Naive thymus-derived CD4-positive, alpha-beta T cell (primary cell): ENCODE measurements at regions not wholly inside any gene's neighbourhood (a gene's known extent, or its start where the extent isn't known, plus 50 kb on each side); places are given as distances from the start of the nearest gene placed in this dataset.

ENCODE experiments used
- ATAC-seq: fragments of 150-1000 bp; cut with Tn5 transposase; 2 replicates; pipeline ENCODE4 v1.10.0; 2021; ENCODE audit warnings: mild to moderate bottlenecking, moderate library complexity
- CTCF ChIA-PET: fragments of 350-600 bp; sonication (Branson Sonifier 250); formaldehyde crosslinking; loops from one replicate; lab custom pipeline; 2021; ENCODE audit warnings: antibody characterized with exemption; lab: Charles Lee
- POLR2A ChIA-PET: fragments of 350-600 bp; sonication (Branson Sonifier 250); formaldehyde crosslinking; loops from one replicate; lab custom pipeline; 2021; ENCODE audit warnings: antibody characterized with exemption, inconsistent platforms; lab: Charles Lee
- DNase-seq, 9 donors: peaks; one replicate each; pipeline versions ENCODE4 v3.0.0 to v3.0.0-alpha.2; 2020 to 2022; ENCODE audit warnings: mixed read lengths in 1 of 9
- H3K27ac ChIP-seq: one replicate; pipeline ENCODE4 v1.7.0; 2013; ENCODE audit warnings: mild to moderate bottlenecking, low read depth, low read length, moderate library complexity
- H3K27me3 ChIP-seq, 2 donors: one replicate each; pipeline ENCODE4 v1.7.0; 2013; ENCODE audit warnings: low read length in 2 of 2, mild to moderate bottlenecking in 2 of 2, moderate library complexity in 2 of 2; ENCODE audit not compliant: control insufficient read depth in 2 of 2, insufficient read depth in 2 of 2
- H3K36me3 ChIP-seq, 3 experiments: 1 replicate in 2 of 3; 2 replicates in 1 of 3; pipeline ENCODE4 v1.7.0; 2013; ENCODE audit warnings: low read length in 3 of 3, mild to moderate bottlenecking in 3 of 3, moderate library complexity in 1 of 3; ENCODE audit not compliant: insufficient read depth in 3 of 3, control insufficient read depth in 2 of 3
- H3K4me1 ChIP-seq, 2 donors: one replicate each; pipeline ENCODE4 v1.7.0; 2013; ENCODE audit warnings: low read length in 2 of 2, mild to moderate bottlenecking in 2 of 2, moderate library complexity in 1 of 2; ENCODE audit not compliant: control insufficient read depth in 2 of 2, insufficient read depth in 2 of 2
- H3K4me3 ChIP-seq: 2 replicates; pipeline ENCODE4 v1.7.0; 2013; ENCODE audit warnings: mild to moderate bottlenecking, low read length
- H3K9me3 ChIP-seq, 3 experiments: 1 replicate in 2 of 3; 2 replicates in 1 of 3; pipeline ENCODE4 v1.7.0; 2013; ENCODE audit warnings: low read length in 3 of 3; ENCODE audit not compliant: control insufficient read depth in 2 of 3
- H3K27ac Mint-ChIP-seq, 9 donors: one replicate each; pipeline ENCODE4 v1.8.0; 2020 to 2022; ENCODE audit warnings: mixed read lengths in 9 of 9, mild to moderate bottlenecking in 8 of 9, moderate library complexity in 5 of 9, inconsistent platforms in 2 of 9
- H3K27me3 Mint-ChIP-seq, 5 donors: one replicate each; pipeline ENCODE4 v1.8.0; 2021 to 2022; ENCODE audit warnings: mixed read lengths in 5 of 5, mild to moderate bottlenecking in 1 of 5
- H3K36me3 Mint-ChIP-seq, 5 donors: one replicate each; pipeline ENCODE4 v1.8.0; 2020 to 2022; ENCODE audit warnings: mixed read lengths in 5 of 5, mild to moderate bottlenecking in 3 of 5, inconsistent platforms in 1 of 5
- H3K4me1 Mint-ChIP-seq, 7 donors: one replicate each; pipeline ENCODE4 v1.8.0; 2020 to 2022; ENCODE audit warnings: mixed read lengths in 7 of 7, mild to moderate bottlenecking in 3 of 7, inconsistent platforms in 1 of 7
- H3K4me3 Mint-ChIP-seq, 10 donors: one replicate each; pipeline ENCODE4 v1.8.0; 2020 to 2022; ENCODE audit warnings: mild to moderate bottlenecking in 10 of 10, mixed read lengths in 10 of 10, moderate library complexity in 6 of 10, inconsistent platforms in 2 of 10
- H3K9me3 Mint-ChIP-seq, 11 donors: one replicate each; pipeline ENCODE4 v1.8.0; 2020 to 2022; ENCODE audit warnings: mixed read lengths in 11 of 11, mild to moderate bottlenecking in 4 of 11, inconsistent platforms in 1 of 11, moderate library complexity in 1 of 11
- intact Hi-C, 2 donors: fragments of 100-400 bp; cut with micrococcal nuclease; formaldehyde crosslinking; loops; one replicate each; pipeline ENCODE4 v1.15.1; 2023

GRCh38 chr2:206212673-206213513 lies 53.2 kb downstream of the EEF1B2 start:
- CTCF ChIA-PET = no interaction called here
- POLR2A ChIA-PET = interaction anchor here (0.7 kb wide), 1 partner anchor 557 kb away, joined by 3 read pairs; no protein-coding TSS in a partner anchor

GRCh38 chr2:206213514-206213845 lies 53.8 kb downstream of the EEF1B2 start:
- ChIA-PET POLR2A (interaction anchor here (0.7 kb wide), 1 partner anchor 557 kb away, joined by 3 read pairs; no protein-coding TSS in a partner anchor), CTCF (no interaction called here)
- Mint-ChIP-seq H3K9me3 (no peaks in the 10 kb centered on the region), H3K36me3 (no peaks in the 10 kb centered on the region), H3K4me1 (peaks cover 0 to 1% (median 0%) of the 10 kb centered on the region in 7 donors), H3K27me3 (peaks cover 21 to 29% (median 25%) of the 10 kb centered on the region in 5 donors), H3K27ac (no peak overlapping the region), H3K4me3 (no peak overlapping the region)
- intact Hi-C loops = no loop called here
- no peak for ATAC-seq
- Histone ChIP-seq H3K4me3 (no peak overlapping the region), H3K27ac (no peak overlapping the region), H3K27me3 (no peaks in the 10 kb centered on the region), H3K9me3 (no peaks in the 10 kb centered on the region), H3K4me1 (no peaks in the 10 kb centered on the region), H3K36me3 (no peaks in the 10 kb centered on the region)
- DNase-seq = no peak

More at GRCh38 chr2:206212673-206213513, 53.2 kb downstream of the EEF1B2 start:
- Histone ChIP-seq H3K4me3 (no peak overlapping the region), H3K9me3 (no peaks in the 10 kb centered on the region), H3K36me3 (no peaks in the 10 kb centered on the region), H3K27ac (no peak overlapping the region), H3K4me1 (no peaks in the 10 kb centered on the region), H3K27me3 (no peaks in the 10 kb centered on the region)
- DNase-seq = no peak
- no peaks in the 10 kb centered on the region for H3K36me3 Mint-ChIP-seq
- H3K9me3 Mint-ChIP-seq = no peaks in the 10 kb centered on the region
- H3K27ac Mint-ChIP-seq = no peak overlapping the region
- intact Hi-C loops = no loop called here
- no peak overlapping the region for H3K4me3 Mint-ChIP-seq
- H3K27me3 Mint-ChIP-seq = peaks cover 19 to 25% (median 22%) of the 10 kb centered on the region in 5 donors
- ATAC-seq = no peak
- no peaks in the 10 kb centered on the region for H3K4me1 Mint-ChIP-seq

GRCh38 chr2:206217166-206217565 lies 57.3 kb upstream of the ZDBF2 start:
- Histone ChIP-seq H3K4me1 (no peaks in the 10 kb centered on the region), H3K9me3 (peaks cover 0 to 8% (median 0%) of the 10 kb centered on the region in 3 experiments), H3K4me3 (no peak overlapping the region), H3K36me3 (no peaks in the 10 kb centered on the region), H3K27ac (no peak overlapping the region), H3K27me3 (peaks cover 0 to 5% of the 10 kb centered on the region in 2 donors)
- DNase-seq = no peak
- H3K36me3 Mint-ChIP-seq = peaks cover 0 to 7% (median 0%) of the 10 kb centered on the region in 5 donors
- ChIA-PET CTCF (no interaction called here), POLR2A (no interaction called here)
- no peak overlapping the region for H3K27ac Mint-ChIP-seq
- intact Hi-C loops = no loop called here
- no peak overlapping the region for H3K4me3 Mint-ChIP-seq
- peaks cover 3 to 19% (median 9%) of the 10 kb centered on the region in 11 donors for H3K9me3 Mint-ChIP-seq
- H3K27me3 Mint-ChIP-seq = peaks cover 36 to 50% (median 42%) of the 10 kb centered on the region in 5 donors
- no peak for ATAC-seq
- peaks cover 0 to 6% (median 0%) of the 10 kb centered on the region in 7 donors for H3K4me1 Mint-ChIP-seq

GRCh38 chr2:206217743-206218142 lies 56.7 kb upstream of the ZDBF2 start:
- Mint-ChIP-seq H3K27me3 (peaks cover 36 to 49% (median 42%) of the 10 kb centered on the region in 5 donors), H3K9me3 (peaks cover 3 to 20% (median 9%) of the 10 kb centered on the region in 11 donors), H3K36me3 (peaks cover 0 to 7% (median 0%) of the 10 kb centered on the region in 5 donors), H3K4me3 (no peak overlapping the region), H3K27ac (no peak overlapping the region), H3K4me1 (peaks cover 0 to 6% (median 0%) of the 10 kb centered on the region in 7 donors)
- ChIA-PET CTCF (no interaction called here), POLR2A (no interaction called here)
- Histone ChIP-seq H3K27me3 (peaks cover 0 to 5% of the 10 kb centered on the region in 2 donors), H3K4me1 (no peaks in the 10 kb centered on the region), H3K36me3 (no peaks in the 10 kb centered on the region), H3K4me3 (no peak overlapping the region), H3K9me3 (peaks cover 0 to 8% (median 0%) of the 10 kb centered on the region in 3 experiments), H3K27ac (no peak overlapping the region)
- DNase-seq (no peak), ATAC-seq (no peak)
- intact Hi-C loops = no loop called here

- peaks cover 0 to 6% (median 0%) of the 10 kb centered on the region in 7 donors for H3K4me1 Mint-ChIP-seq
- intact Hi-C loops = no loop called here
- DNase-seq (no peak), ATAC-seq (no peak)
- peaks cover 0 to 5% of the 10 kb centered on the region in 2 donors for H3K27me3 ChIP-seq
- H3K4me3 ChIP-seq = no peak overlapping the region
- ChIA-PET POLR2A (no interaction called here), CTCF (no interaction called here)
- peaks cover 34 to 53% (median 42%) of the 10 kb centered on the region in 5 donors for H3K27me3 Mint-ChIP-seq
- no peak overlapping the region for H3K27ac Mint-ChIP-seq
- no peak overlapping the region for H3K27ac ChIP-seq
- H3K4me3 Mint-ChIP-seq = no peak overlapping the region
- H3K9me3 ChIP-seq = peaks cover 0 to 8% (median 0%) of the 10 kb centered on the region in 3 experiments
- H3K36me3 Mint-ChIP-seq = peaks cover 0 to 7% (median 0%) of the 10 kb centered on the region in 5 donors
- no peaks in the 10 kb centered on the region for H3K36me3 ChIP-seq
- peaks cover 3 to 20% (median 9%) of the 10 kb centered on the region in 11 donors for H3K9me3 Mint-ChIP-seq
- H3K4me1 ChIP-seq = no peaks in the 10 kb centered on the region
Measured at GRCh38 chr2:206218156-206218555, 56.3 kb upstream of the ZDBF2 start.

- DNase-seq (no peak), ATAC-seq (no peak)
- no peak overlapping the region for H3K27ac ChIP-seq
- H3K27me3 ChIP-seq = peaks cover 0 to 5% of the 10 kb centered on the region in 2 donors
- Mint-ChIP-seq H3K4me1 (peaks cover 0 to 6% (median 0%) of the 10 kb centered on the region in 7 donors), H3K9me3 (peaks cover 3 to 20% (median 9%) of the 10 kb centered on the region in 11 donors), H3K27ac (no peak overlapping the region), H3K27me3 (peaks cover 30 to 55% (median 37%) of the 10 kb centered on the region in 5 donors), H3K36me3 (peaks cover 0 to 7% (median 0%) of the 10 kb centered on the region in 5 donors), H3K4me3 (no peak overlapping the region)
- H3K36me3 ChIP-seq = no peaks in the 10 kb centered on the region
- H3K4me1 ChIP-seq = no peaks in the 10 kb centered on the region
- CTCF ChIA-PET = no interaction called here
- no peak overlapping the region for H3K4me3 ChIP-seq
- intact Hi-C loops = no loop called here
- H3K9me3 ChIP-seq = peaks cover 0 to 8% (median 0%) of the 10 kb centered on the region in 3 experiments
- POLR2A ChIA-PET = no interaction called here
Measured at GRCh38 chr2:206218796-206219499, 55.5 kb upstream of the ZDBF2 start.
